Spleen (tissue), 11 donors: ENCODE measurements at regions not wholly inside any gene's neighbourhood (a gene's known extent, or its start where the extent isn't known, plus 50 kb on each side); places are given as distances from the start of the nearest gene placed in this dataset.

Experiments used
- DNase-seq: peaks from one replicate; pipeline ENCODE4 v3.0.0-alpha.2; 2020
- H3K27ac ChIP-seq, 8 donors: fragments of 200-600 bp; sonication (generic) in 7 of 8; 1 replicate in 4 of 8; 2 replicates in 4 of 8; pipeline versions ENCODE4 v1.5.0 to v1.8.0; 2016 to 2021; ENCODE audit warnings: inconsistent platforms in 4 of 8, mild to moderate bottlenecking in 4 of 8, moderate library complexity in 1 of 8
- H3K27me3 ChIP-seq, 7 donors: fragments of 200-600 bp; sonication (generic) in 6 of 7; replicated peaks in 1 of 7; 1 replicate in 4 of 7; 2 replicates in 3 of 7; pipeline versions ENCODE4 v1.5.0 to v1.8.0; 2016 to 2021; ENCODE audit warnings: inconsistent platforms in 3 of 7, mild to moderate bottlenecking in 1 of 7
- H3K36me3 ChIP-seq, 6 donors: fragments of 200-600 bp; sonication (generic) in 5 of 6; 1 replicate in 4 of 6; 2 replicates in 2 of 6; pipeline versions ENCODE4 v1.5.0 to v1.8.0; 2016 to 2021; ENCODE audit warnings: inconsistent platforms in 2 of 6
- H3K4me1 ChIP-seq, 6 donors: fragments of 200-600 bp; sonication (generic) in 5 of 6; 1 replicate in 3 of 6; 2 replicates in 3 of 6; pipeline versions ENCODE4 v1.5.0 to v1.8.0; 2016 to 2021; ENCODE audit warnings: inconsistent platforms in 3 of 6
- H3K4me3 ChIP-seq, 8 donors: fragments of 200-600 bp; sonication (generic) in 7 of 8; 1 replicate in 4 of 8; 2 replicates in 4 of 8; pipeline versions ENCODE4 v1.5.0 to v1.8.0; 2016 to 2021; ENCODE audit warnings: inconsistent platforms in 4 of 8, mild to moderate bottlenecking in 4 of 8, moderate library complexity in 2 of 8
- H3K9me3 ChIP-seq, 8 donors: fragments of 200-600 bp; sonication (generic) in 7 of 8; 1 replicate in 4 of 8; 2 replicates in 4 of 8; pipeline versions ENCODE4 v1.5.0 to v1.8.0; 2016 to 2021; ENCODE audit warnings: inconsistent platforms in 4 of 8
- POLR2A ChIP-seq, 3 donors: fragments of 450-650 bp; IDR thresholded peaks; one replicate each; pipeline ENCODE4 v1.5.1; 2017; ENCODE audit warnings: antibody characterized with exemption in 3 of 3, mild to moderate bottlenecking in 1 of 3
- POLR2AphosphoS5 ChIP-seq, 3 donors: sonication (generic); formaldehyde crosslinking; IDR thresholded peaks; one replicate each; pipeline ENCODE4 v1.5.1; 2017; ENCODE audit warnings: antibody characterized with exemption in 3 of 3
- WGBS, 5 donors: extraction: QIAGEN DNeasy Blood & Tissue Kit in 3 of 5; methylation state at CpG; one replicate each; pipeline versions ENCODE4 v1.1.5 to v1.1.7; 2013 to 2018; 5-methylcytosine and 5-hydroxymethylcytosine counted together
- intact Hi-C: fragments of 100-400 bp; cut with DNase I; formaldehyde crosslinking; loops from one replicate; pipeline ENCODE4 v1.15.0; 2023; ENCODE audit warnings: low total_unique reads
- TF ChIP-seq, protein P1 (sequence below), 11 experiments: fragments of 200-600 bp in 7 of 11; fragments of 450-650 bp in 4 of 11; sonication (generic) in 4 of 11; IDR thresholded peaks in 8 of 11; conservative IDR thresholded peaks in 3 of 11; 1 replicate in 7 of 11; 2 replicates in 4 of 11; pipeline versions ENCODE4 v1.4.0 to v1.8.0; 2016 to 2021; ENCODE audit warnings: antibody characterized with exemption in 11 of 11, inconsistent platforms in 4 of 11, mild to moderate bottlenecking in 1 of 11
- donor health status: healthy with polysubstance abuse.
- donor health status: DM: no; HTN: no; CAD: no; lungs with moderate emphysema.
- donor health status: DM: no; HTN: no; CAD: no.
- donor health status: Bipolar disorder and iron deficiency.
- donor health status: healthy.
- donor health status: DM: no; HTN: no; CAD: no.
- donor health status: DM: yes; HTN: yes; CAD: no.

DNA sequence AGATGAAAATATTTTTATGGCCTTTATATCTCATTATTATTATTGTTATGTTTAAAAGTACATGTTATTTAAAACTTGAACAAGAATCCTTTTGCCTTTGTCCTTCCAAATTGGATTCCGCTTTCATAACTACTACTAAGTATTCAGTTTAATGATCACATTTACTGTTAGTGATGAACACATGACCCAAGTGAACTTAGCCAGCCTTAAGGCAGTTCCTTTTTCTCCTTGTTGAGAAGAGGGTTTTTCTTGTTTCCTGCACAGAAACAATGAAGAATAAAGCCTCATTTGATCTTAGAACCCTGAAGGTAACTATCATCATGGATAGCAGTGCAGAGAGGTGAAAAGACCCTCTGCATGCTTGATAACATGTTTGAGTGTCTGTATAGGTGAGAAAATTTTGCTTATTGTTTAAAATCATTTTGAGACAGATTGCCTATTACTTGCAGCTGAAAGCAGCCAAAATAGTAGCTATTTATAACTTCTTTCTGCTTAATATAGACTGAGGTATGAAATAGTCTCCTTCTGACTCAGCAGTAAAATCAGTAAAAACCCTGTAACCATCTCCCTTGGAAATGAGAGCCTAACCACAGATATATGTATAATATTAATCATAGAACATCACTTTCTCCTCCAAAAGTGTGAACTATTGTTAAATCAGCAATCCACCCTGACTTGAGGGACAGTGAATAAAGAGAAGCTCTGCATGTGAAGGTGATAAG is 266.2 kb downstream of the SPATA31D1 start:
- no peaks in the 10 kb centered on the region for H3K27me3 ChIP-seq
- no peak for DNase-seq
- 89 to 95% (median 90%) methylated on average over 1 of the region's 1 CpG for WGBS, 5 donors
- intact Hi-C loops = no loop called here
- H3K4me1 ChIP-seq = no peaks in the 10 kb centered on the region
- H3K9me3 ChIP-seq = no peaks in the 10 kb centered on the region
- H3K27ac ChIP-seq = no peak overlapping the region
- H3K4me3 ChIP-seq = no peak overlapping the region
- TF ChIP-seq POLR2AphosphoS5 (IDR thresholded peaks at IDR 0.05) = no peak
- TF ChIP-seq, protein P1, sequence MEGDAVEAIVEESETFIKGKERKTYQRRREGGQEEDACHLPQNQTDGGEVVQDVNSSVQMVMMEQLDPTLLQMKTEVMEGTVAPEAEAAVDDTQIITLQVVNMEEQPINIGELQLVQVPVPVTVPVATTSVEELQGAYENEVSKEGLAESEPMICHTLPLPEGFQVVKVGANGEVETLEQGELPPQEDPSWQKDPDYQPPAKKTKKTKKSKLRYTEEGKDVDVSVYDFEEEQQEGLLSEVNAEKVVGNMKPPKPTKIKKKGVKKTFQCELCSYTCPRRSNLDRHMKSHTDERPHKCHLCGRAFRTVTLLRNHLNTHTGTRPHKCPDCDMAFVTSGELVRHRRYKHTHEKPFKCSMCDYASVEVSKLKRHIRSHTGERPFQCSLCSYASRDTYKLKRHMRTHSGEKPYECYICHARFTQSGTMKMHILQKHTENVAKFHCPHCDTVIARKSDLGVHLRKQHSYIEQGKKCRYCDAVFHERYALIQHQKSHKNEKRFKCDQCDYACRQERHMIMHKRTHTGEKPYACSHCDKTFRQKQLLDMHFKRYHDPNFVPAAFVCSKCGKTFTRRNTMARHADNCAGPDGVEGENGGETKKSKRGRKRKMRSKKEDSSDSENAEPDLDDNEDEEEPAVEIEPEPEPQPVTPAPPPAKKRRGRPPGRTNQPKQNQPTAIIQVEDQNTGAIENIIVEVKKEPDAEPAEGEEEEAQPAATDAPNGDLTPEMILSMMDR (IDR thresholded peaks at IDR 0.05 in 8 of 11, conservative IDR thresholded peaks at IDR 0.05 in 3 of 11) = no peak
- no peak for TF ChIP-seq POLR2A (IDR thresholded peaks at IDR 0.05)
- no peaks in the 10 kb centered on the region for H3K36me3 ChIP-seq

DNA sequence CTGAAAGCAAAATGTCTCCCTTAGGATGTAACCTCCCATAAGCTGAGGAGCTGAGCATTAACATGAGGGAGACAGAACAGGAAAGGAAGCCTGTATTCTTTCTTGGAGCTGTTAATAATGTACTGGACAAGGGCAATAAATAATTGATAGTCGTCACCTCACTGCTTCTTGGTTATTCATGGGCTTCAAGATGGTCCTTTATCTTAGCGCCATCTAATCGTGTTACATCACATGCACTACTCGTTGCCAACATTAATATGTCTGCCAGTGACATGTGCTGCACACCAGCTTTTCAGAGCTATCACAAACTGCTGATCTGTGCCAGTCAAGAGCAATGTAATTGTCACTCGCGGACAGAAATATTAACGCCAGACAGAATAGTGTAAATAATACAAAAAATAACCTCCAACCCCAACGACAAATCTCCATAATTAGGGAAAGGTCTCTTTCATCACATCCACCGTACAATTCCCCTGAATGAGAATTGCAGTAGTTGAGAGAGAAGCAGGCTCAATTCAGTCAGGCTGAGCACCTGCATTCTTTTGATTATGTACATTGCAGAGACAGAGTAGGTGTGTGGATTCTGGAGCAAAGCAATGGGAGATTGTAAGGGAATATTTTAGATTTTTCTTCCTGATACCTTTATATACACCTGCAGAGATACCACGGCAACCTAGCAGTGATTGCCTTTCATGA is 267.1 kb downstream of the SPATA31D1 start:
- TF ChIP-seq, protein P1 (IDR thresholded peaks at IDR 0.05 in 8 of 11, conservative IDR thresholded peaks at IDR 0.05 in 3 of 11) = no peak
- no peak for TF ChIP-seq POLR2AphosphoS5 (IDR thresholded peaks at IDR 0.05)
- TF ChIP-seq POLR2A (IDR thresholded peaks at IDR 0.05) = no peak
- Histone ChIP-seq H3K9me3 (no peaks in the 10 kb centered on the region), H3K27ac (no peak overlapping the region), H3K27me3 (no peaks in the 10 kb centered on the region), H3K4me1 (no peaks in the 10 kb centered on the region), H3K4me3 (no peak overlapping the region), H3K36me3 (no peaks in the 10 kb centered on the region)
- intact Hi-C loops = no loop called here
- WGBS, 5 donors = 88 to 93% (median 91%) methylated on average over 10 of the region's 10 CpGs
- DNase-seq = no peak

DNA sequence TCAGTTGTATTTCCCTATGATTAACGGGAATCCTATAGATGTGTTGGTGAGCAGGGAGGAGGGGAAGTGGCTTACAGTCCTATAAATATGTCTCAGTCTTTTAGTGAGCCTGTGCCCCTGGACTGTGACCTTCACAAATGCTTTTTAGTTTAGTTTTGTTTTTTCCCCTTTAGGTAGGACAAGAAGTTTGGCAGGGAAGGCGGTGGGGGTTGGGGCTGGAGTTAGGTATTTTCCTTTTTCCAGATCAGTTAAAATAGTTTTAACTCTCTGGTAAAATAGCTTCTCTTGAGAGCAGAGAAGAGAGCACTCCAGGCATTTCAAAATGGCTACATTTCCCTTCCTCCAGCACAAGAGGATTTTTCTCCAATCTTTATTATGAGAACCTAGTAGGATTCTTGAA is 272.1 kb downstream of the SPATA31D1 start:
- TF ChIP-seq, protein P1 (IDR thresholded peaks at IDR 0.05 in 8 of 11, conservative IDR thresholded peaks at IDR 0.05 in 3 of 11) = no peak
- no peak for TF ChIP-seq POLR2AphosphoS5 (IDR thresholded peaks at IDR 0.05)
- no peak for TF ChIP-seq POLR2A (IDR thresholded peaks at IDR 0.05)
- no peaks in the 10 kb centered on the region for H3K27me3 ChIP-seq
- intact Hi-C loops = no loop called here
- WGBS, 5 donors = 67 to 80% (median 75%) methylated on average over 2 of the region's 2 CpGs
- peaks cover 0 to 5% (median 0%) of the 10 kb centered on the region in 8 donors for H3K9me3 ChIP-seq
- no peak overlapping the region for H3K27ac ChIP-seq
- no peaks in the 10 kb centered on the region for H3K4me1 ChIP-seq
- no peak overlapping the region for H3K4me3 ChIP-seq
- no peaks in the 10 kb centered on the region for H3K36me3 ChIP-seq
- no peak for DNase-seq

DNA sequence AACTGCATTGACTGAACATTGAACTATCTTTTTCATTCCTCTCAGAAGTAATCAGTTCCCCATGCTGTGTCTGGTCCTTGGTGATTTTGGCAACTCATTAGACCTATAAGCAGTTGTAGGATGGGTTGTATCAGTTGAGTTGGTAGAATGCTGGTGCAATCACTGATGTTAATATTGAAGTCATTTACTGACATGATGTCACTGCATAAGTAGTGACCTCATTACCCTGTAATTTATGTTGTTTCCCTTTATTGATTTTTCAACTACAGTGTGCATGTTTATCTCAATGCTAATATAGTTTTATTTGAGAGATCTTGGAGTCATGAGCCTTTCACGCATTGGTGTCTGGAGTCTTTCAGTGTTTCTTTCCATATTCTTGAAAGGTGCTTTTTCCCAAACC is 275.0 kb downstream of the SPATA31D1 start:
- intact Hi-C loops = no loop called here
- no peak for DNase-seq
- no peak overlapping the region for H3K4me3 ChIP-seq
- H3K9me3 ChIP-seq = peaks cover 0 to 5% (median 0%) of the 10 kb centered on the region in 8 donors
- 89 to 98% (median 96%) methylated on average over 1 of the region's 1 CpG for WGBS, 5 donors
- TF ChIP-seq POLR2AphosphoS5 (IDR thresholded peaks at IDR 0.05) (no peak), POLR2A (IDR thresholded peaks at IDR 0.05) (no peak)
- TF ChIP-seq, protein P1 (IDR thresholded peaks at IDR 0.05 in 8 of 11, conservative IDR thresholded peaks at IDR 0.05 in 3 of 11) = no peak
- no peaks in the 10 kb centered on the region for H3K4me1 ChIP-seq
- no peak overlapping the region for H3K27ac ChIP-seq
- no peaks in the 10 kb centered on the region for H3K36me3 ChIP-seq
- no peaks in the 10 kb centered on the region for H3K27me3 ChIP-seq
